ENCODE measurements at regions not wholly inside any gene's neighbourhood (a gene's known extent, or its start where the extent isn't known, plus 50 kb on each side); places are given as distances from the start of the nearest gene placed in this dataset.
A peak's percentile ranks its signal among the peaks of the same experiment; 100 is the strongest.

GRCh38 chr3:194977356-194977755 is 291.7 kb downstream of the FAM43A start:
- no peak for DNase-seq

- DNase-seq = no peak
Measured at GRCh38 chr3:194979173-194979572, 291.8 kb downstream of the XXYLT1 start.

GRCh38 chr3:194982472-194982871 is 288.5 kb downstream of the XXYLT1 start:
- no peak for DNase-seq

GRCh38 chr3:194983121-194983520 is 287.8 kb downstream of the XXYLT1 start:
- no peak for DNase-seq

- DNase-seq = no peak
Measured at GRCh38 chr3:194983620-194984019, 287.3 kb downstream of the XXYLT1 start.

GRCh38 chr3:194984066-194984465 is 286.9 kb downstream of the XXYLT1 start:
- DNase-seq = no peak

GRCh38 chr3:194984622-194985021 is 286.3 kb downstream of the XXYLT1 start:
- no peak for DNase-seq

GRCh38 chr3:194985031-194985578 is 285.9 kb downstream of the XXYLT1 start:
- peak; percentile 33 for DNase-seq

- DNase-seq = no peak
Measured at GRCh38 chr3:194986208-194987043, 284.5 kb downstream of the XXYLT1 start.

- DNase-seq = no peak
Measured at GRCh38 chr3:194987571-194988494, 283.1 kb downstream of the XXYLT1 start.

- DNase-seq = no peak
Measured at GRCh38 chr3:194988495-194989165, 282.3 kb downstream of the XXYLT1 start.

GRCh38 chr3:194989241-194989640 is 281.7 kb downstream of the XXYLT1 start:
- no peak for DNase-seq

GRCh38 chr3:194990454-194991337 is 280.3 kb downstream of the XXYLT1 start:
- no peak for DNase-seq

GRCh38 chr3:194991338-194991654 is 279.7 kb downstream of the XXYLT1 start:
- no peak for DNase-seq

- DNase-seq = no peak
Measured at GRCh38 chr3:194993896-194994295, 277.1 kb downstream of the XXYLT1 start.

GRCh38 chr3:194994551-194994981 is 276.4 kb downstream of the XXYLT1 start:
- no peak for DNase-seq

GRCh38 chr3:194995334-194995733 is 275.6 kb downstream of the XXYLT1 start:
- no peak for DNase-seq

- DNase-seq = no peak
Measured at GRCh38 chr3:194995922-194996321, 275.0 kb downstream of the XXYLT1 start.

- DNase-seq = no peak
Measured at GRCh38 chr3:194996746-194997145, 274.2 kb downstream of the XXYLT1 start.

GRCh38 chr3:194998417-194998816 is 272.5 kb downstream of the XXYLT1 start:
- no peak for DNase-seq

- no peak for DNase-seq
Measured at GRCh38 chr3:194998948-194999347, 272.0 kb downstream of the XXYLT1 start.

- no peak for DNase-seq
Measured at GRCh38 chr3:194999491-194999890, 271.5 kb downstream of the XXYLT1 start.

Measured in NCI-H69 (cell line).